ENCODE measurements at regions not wholly inside any gene's neighbourhood (a gene's known extent, or its start where the extent isn't known, plus 50 kb on each side); places are given as distances from the start of the nearest gene placed in this dataset.

DNA sequence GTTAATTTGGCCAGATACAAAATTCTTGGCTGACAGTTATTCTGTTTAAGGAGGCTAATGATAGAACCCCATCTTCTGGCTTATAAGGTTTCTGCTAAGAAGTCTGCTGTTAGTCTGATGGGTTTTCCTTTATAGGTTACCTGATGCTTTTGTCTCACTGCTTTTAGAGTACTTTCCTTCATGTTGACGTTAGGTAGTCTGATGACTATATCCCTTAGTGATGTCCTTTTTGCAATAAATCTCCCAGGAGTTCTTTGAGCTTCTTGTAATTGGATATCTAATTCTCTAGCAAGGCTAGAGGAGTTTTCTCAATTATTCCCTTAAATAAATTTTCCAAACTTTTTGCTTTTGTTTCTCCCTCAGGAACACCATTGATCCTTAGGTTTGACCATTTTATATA, 114.1 kb upstream of the CDIN1 start:
- TF ChIP-seq CTCF (IDR thresholded peaks at IDR 0.05), result no peak
- no peak for TF ChIP-seq POLR2A (IDR thresholded peaks at IDR 0.05)

Data from lower leg skin (tissue), 3 donors.